ENCODE measurements at regions not wholly inside any gene's neighbourhood (a gene's known extent, or its start where the extent isn't known, plus 50 kb on each side); places are given as distances from the start of the nearest gene placed in this dataset.

GRCh38 chr5:36355516-36355915, 53.8 kb upstream of the RANBP3L start:
- no peak for DNase-seq

DNA sequence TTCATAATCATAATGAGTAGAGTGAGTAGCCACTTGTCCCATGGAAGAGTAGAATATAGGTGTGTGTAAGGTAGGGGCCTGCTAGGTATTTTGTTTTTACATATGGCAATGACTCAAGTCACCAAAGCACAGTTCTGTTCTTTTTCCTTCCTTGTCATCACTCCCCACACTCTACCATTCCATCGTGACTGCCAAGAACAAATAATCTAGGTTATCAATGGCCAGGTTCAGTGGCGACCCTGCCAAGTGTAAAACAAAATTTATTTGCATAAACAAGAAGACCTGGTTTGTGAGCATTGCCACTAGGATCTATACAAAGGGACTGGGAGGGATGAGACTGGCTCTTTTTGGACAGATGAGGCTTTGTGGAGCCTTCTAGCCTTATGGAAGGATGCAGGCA, 55.2 kb upstream of the RANBP3L start:
- DNase-seq: no peak

DNA sequence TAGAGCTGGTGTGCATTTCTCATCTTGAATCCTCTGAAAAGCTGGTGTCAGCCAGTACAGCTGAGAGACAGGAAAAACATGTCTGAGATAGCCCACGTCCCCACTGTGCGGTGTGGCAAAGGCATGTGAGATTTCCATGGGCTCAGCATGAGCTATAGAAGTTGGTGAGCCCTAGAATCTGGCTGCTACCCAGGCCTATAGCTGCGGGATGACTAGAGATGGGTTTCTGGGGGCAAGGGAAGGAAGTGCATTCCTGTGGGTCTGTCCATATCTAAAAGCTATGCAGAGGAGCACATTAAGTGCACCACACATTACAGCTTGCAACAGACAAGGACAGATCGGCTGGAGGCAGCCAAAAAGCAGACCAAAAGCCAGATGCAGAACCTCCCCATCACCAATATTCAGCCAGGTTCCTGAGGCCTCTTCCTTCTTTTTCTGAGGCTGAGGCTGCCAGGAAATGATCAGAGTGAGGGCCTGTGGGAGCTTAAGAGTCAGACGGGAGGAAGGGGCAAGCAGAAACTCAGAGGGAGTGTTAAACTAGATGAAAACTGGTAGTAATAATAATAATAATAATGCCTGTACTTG, 55.8 kb upstream of the RANBP3L start:
- no peak for DNase-seq

DNA sequence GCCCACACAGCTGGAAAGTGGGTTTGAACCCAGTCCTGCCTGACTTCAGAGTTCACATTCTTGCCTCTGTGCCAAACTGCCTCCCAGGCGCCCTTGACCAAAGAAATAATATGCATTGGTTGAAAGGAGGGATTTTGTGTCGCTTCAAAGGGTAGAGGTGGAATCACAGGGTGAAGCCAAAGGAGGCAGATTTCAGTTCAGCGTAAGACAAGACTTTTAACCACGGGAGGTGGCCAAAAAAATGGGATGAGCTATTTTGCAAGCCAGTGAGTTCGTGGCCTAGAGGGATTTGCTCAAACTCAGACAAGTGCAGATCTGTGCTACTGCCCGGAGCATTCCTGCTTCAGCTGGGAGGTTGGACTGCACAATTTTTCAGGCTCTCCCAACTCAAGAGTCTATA, 57.6 kb upstream of the RANBP3L start:
- no peak for DNase-seq

- DNase-seq: no peak
These were observed 58.6 kb upstream of the RANBP3L start for GRCh38 chr5:36360307-36360706.

DNA sequence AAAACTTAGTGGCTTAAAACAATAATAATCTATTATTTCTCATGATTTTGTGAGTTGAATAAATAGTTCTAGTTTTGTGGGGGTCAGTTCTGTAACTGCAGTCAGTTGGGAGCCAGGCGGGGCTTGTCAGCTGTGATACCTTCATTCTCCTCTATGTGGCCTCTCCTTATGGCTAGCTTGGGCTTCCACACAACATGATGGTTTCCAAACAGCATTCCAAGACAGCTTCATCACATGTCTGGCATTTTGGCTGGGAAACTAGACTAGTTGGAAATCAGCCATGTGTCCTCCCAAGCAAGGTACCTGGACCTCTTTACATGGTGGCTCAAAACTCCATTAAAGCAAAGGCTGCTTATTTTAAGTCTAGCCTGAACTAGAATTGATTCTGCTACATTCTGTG, 61.4 kb upstream of the RANBP3L start:
- DNase-seq: no peak

DNA sequence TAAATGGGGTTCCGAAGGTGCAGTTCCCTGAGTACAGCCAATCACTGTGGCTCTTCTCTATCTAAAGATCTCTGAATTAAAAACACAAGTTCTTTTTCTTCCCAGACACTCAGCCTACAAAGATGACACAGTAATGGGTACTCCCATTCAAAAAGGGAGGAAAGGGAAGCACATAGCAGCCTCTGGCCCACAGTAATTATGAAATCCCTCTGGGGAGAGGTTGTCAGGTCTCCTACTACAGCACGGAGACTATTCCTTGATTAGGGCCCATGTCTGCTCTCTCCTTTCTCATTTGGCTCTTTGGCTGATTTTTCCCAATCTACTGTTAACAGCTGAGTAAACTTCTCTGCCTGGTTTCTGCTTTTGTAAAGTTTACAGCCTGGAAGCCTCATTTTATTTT, 62.0 kb upstream of the RANBP3L start:
- no peak for DNase-seq

DNA sequence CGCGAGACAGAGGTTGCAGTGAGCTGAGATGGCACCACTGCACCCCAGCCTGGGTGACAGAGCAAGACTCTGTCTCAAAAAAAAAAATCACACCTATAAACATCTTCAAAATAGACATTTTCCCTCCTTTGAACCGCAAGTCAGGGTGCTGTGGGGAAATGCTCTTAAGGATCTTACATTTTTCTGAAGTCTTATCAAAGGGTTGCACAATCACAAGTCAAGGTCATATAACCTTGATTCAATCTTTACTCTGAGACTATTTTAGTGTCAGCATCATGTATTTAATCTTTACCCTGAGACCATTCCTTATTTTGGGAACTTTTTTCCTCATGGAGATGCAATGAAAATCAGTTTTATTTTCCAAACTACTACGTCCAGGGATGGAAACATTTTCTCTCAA, 62.8 kb upstream of the RANBP3L start:
- DNase-seq: no peak

DNA sequence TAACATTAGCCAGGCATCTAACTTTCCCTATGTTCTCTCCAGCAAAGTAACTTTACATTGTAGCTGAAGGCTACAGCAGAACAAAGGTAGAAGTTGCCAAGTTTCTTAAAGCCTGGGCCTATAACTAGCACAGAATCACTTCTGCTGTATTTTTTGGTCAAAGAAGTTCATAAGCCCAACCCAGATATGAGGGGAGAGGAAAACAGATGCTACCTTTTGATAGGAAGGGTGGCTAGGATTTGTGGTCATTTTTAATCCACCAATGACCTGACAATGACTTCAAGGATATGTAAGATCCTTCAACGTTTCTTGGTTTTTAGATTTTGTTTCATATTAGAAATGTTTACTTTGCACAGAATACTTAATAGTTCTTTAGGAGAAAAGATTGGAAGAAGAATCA, 64.2 kb upstream of the RANBP3L start:
- no peak for DNase-seq

DNA sequence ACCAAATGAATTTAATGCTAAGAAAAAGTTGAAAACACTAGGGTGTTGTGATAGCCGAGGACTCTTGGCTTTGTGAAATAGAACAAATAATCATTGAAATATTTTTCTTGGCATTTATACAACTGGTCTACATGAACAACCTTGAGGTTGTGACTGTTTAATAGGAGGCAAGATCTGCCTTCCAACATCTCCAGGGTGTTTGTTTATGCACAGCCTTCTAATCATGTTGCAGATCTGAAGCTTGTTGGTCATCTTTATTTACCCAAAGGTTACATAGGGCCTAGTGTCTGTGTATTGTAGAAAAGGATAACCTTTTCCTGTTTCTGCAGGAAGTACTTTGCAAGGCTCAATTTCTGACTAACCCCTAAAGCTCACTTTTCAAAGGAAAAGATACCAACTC, 65.2 kb upstream of the RANBP3L start:
- no peak for DNase-seq

GRCh38 chr5:36367524-36367923, 65.8 kb upstream of the RANBP3L start:
- no peak for DNase-seq

DNA sequence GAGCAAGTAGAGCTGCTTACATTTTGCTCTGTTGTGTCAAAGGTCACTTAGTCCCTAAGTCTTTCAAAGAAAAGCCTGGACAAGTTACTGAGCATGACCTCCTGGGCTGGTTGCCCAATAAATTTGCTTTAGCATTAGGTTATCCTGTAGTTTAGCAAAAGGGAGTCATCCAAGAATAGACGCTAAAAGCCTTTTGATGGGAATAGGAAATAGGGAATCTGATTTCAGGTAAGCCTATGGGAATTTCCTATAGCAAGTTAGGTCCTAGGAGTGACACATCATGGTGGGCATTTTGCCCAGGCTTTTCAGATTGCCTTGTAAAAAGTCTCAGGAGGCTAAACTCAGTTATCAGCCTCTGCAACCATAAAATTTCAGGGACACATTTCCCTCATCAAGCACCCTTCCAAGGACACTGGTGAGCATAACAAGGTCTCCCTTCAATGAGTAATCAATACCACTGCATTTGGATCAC, 67.6 kb upstream of the RANBP3L start:
- DNase-seq: no peak

DNA sequence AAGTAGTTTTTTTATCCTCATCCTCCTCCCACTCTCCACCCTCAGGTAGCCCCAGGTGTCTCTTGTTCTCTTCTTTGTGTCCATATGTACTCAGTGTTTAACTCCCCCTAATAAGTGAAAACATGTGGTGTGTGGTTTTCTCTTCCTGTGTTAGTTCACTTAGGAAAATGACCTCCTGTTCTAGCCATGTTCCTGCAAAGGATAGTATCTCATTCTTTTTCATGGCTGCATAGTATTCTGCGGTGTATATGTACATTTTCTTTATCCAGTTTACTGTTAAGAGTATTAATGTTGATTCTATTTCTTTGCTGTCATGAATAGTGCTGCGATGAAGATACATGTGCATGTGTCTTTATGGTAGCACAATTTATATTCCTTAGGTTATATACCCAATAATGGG, 68.4 kb upstream of the RANBP3L start:
- DNase-seq: no peak

GRCh38 chr5:36371366-36371765, 69.7 kb upstream of the RANBP3L start:
- DNase-seq: no peak

GRCh38 chr5:36373527-36374086, 71.9 kb upstream of the RANBP3L start:
- DNase-seq: peak in 1 of 2 donors; percentile 71

DNA sequence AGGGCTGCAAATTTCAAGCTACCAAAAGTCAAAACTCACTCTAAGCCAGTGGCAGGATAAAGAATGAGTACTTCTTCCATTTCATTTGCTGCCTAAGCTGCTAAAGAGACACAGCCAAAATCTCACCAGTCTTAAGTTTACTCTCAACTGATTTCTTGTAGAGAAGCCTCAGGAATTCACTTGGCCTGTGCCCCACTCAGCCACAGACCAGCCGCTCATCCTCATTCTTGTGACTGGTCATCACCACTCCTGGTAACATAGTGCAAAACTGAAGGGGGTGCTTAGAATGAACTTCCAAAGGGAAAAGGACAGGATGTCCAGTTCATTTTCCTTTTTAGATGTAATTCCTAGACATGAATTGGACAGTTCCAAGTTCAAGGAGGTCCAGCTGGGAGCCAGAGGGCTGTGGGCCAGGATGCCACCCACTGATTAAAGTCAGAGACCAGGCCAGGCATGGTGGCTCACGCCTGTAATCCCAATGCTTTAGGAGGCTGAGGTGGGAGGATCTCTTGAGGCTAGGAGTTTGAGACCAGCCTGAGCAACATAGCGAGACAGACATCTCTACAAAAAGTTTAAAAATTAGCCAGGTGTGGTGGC, 72.7 kb upstream of the RANBP3L start:
- DNase-seq: no peak

DNA sequence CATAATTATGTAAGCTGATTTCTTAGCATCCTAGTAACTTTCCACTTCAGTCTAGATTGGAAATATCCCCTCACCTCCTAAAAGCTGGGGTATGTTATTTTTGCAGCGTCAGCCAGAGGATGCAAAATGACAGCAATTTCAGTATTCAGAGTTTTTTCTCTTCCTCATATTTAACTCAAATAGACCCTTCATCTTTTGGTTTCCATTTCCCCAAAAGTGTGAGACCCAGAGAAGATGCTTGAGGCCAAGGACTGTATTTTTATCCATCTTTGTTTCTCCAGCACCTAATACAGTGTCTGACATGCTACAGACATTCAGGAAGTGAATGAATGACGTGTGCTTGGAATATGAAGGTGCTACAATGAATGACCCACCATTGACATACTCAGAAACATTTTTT, 75.5 kb upstream of the RANBP3L start:
- no peak for DNase-seq

DNA sequence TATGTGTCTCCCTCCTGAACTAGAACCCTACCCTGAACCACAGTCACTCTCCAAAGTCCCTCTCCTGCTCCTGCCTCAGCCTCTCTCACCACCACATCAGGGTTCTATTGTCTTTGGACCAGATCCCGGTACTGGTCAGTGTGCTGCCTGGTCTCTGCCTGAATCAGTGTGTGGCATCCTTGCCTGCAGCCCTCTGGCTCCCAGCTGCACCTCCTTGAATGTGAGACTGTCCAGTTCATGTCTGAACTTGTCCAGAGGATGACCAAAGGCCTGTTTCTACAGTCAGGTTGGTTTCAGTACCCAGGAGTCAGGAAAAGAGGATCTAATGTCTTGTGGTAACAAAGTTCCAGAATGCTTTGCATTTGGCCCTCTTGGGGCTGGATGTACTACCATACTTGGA, 76.8 kb upstream of the RANBP3L start:
- DNase-seq: no peak

DNA sequence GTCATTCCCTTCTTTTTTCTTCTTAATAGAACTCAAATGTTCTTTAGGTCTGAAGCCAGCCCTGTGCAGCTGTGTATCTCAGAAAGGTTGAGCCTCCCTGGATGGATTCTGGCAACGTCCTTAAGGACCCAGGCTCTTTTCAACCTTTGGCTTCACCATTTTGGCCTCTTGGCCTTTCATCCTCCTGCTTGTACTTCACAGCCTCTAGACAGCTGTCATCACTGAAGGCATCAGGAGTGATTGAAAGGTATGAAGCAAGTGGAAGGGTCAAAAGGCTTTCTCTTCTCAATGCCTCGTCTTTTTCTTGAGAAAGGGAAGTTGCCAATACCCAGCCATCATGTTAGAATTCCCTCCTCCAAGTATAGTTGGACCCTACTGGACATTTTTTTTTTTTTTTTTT, 81.2 kb upstream of the RANBP3L start:
- DNase-seq: no peak

- no peak for DNase-seq
These were observed 82.2 kb upstream of the RANBP3L start for GRCh38 chr5:36383942-36384341.

DNA sequence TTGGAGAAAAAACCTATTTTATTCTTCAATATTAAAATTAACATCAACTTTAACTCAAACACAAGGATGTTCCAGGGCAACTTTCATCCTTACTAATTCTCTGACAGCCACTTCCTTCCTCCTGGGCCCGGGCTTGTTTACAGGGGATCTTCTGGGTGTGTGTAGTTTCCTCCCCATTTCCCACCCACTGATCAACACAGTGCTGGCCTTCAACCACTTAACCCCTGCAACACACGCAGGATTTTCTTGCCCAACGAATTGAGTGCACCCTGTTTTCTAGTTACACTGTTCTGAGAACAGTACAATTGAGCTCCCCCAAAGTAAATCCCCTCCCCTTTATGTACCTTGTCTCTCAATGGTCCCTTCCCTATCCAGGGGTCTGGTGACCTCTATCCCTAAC, 83.1 kb upstream of the RANBP3L start:
- no peak for DNase-seq

DNA sequence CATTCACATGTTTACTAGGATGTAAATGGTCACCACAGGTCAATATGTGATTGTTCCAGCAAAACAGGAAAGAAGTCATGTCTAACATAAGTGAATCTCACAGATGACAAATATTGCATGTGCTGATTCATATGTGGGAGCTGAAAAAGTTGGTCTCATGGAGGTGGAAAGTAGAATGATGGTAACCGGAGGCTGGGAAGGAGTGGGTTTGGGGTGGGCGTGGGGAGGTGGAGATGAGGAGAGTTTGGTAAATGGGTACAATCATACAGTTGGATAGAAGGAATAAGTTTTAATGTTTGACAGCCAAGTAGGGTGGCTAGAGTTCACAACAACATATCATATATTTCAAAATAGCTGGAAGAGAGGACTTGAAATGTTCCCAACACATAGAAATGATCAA, 83.8 kb upstream of the RANBP3L start:
- DNase-seq: no peak

DNA sequence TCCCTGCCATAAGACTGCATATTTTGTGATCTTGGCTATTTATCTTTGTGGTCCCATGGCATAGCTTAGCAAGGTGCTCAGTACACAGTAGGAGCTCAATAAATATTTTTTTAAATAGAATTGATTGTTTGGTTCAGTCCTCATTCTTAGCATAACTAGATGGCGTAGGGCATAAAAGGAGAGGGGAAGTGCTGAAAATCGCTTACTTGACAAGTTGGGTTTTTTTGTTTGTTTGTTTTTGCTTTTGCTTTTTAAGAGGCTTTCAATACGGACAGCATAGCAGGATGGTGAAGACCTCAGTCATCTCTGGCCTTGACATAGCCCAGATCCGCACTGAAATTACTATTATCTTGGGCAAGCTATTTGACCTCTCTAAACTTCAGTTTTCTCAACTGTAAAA, 86.6 kb upstream of the RANBP3L start:
- no peak for DNase-seq

DNA sequence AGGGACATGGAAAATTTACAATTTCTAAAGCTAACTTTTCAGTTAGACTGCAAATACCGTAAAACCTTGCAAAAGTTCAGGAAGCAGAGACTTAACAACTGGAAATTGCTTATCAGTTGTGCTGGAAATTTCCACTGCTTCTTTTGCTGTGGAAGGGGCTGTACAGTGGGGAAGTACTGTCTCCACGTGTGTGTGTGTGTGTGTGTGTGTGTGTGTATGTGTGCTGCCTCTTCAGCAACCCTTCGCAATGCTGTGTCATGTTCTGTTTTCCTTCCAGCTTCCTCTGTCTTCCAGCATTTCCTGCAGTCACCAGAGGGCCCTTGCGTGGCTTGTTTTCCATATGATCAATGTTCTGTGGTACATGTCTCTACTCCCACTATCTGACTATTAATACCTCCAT, 87.5 kb upstream of the RANBP3L start:
- DNase-seq: peak in 1 of 2 donors; percentile 8

DNA sequence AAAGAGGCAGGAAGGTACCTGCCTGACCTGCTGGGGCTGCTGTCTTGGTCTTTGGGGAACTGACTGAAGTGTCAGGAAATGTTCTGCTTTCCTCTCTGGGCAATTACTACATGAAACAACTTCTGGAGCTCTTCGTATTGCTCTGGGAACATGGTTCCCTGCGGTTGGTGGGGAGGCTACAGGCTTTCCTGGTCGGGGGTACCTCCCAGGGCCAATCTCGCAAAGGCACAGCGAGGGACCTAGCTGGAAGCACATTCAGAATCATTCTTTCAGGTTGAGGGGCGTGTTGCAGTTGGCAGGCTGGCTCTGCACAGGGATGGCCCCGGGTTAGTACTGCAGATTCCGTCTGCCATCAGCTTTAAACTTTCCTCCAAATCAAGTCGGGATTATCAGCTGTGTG, 88.9 kb upstream of the RANBP3L start:
- DNase-seq: no peak
